GM18909 (cell line): ENCODE measurements at regions not wholly inside any gene's neighbourhood (a gene's known extent, or its start where the extent isn't known, plus 50 kb on each side); places are given as distances from the start of the nearest gene placed in this dataset.
"Not testable (repeated sequence)": the region's sequence is repeated elsewhere in the genome, so short reads cannot be mapped to it uniquely, and the experiment has no call there.

Experiments
- ATAC-seq: cut with Tn5 transposase; IDR thresholded peaks from one replicate; pipeline ENCODE4 v1.9.1; 2021; ENCODE audit warnings: mild to moderate bottlenecking; ENCODE audit not compliant: unreplicated experiment, poor library complexity

DNA sequence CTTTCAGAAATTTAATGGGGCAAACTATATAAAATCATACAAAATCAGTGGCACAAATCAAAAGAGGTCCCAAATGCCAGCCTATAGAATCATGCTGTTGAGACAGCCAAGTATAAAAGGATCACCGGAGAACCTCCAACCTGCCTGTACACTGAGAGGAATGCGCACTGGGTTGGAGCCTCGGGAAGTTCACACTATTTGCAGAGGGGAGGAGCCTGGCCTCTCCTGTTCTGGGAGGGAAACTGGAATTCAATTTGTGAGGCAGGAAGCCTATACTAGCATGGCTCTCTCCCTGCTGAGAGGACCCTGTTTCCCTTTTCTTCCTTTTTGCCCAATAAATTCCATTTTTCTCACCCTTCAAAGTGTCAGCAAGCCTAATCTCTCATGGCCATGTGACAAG lies 406.0 kb downstream of the HINT1 start:
- ATAC-seq: no peak

GRCh38 chr5:130747556-130747955 lies 417.5 kb downstream of the HINT1 start:
- ATAC-seq: no peak

DNA sequence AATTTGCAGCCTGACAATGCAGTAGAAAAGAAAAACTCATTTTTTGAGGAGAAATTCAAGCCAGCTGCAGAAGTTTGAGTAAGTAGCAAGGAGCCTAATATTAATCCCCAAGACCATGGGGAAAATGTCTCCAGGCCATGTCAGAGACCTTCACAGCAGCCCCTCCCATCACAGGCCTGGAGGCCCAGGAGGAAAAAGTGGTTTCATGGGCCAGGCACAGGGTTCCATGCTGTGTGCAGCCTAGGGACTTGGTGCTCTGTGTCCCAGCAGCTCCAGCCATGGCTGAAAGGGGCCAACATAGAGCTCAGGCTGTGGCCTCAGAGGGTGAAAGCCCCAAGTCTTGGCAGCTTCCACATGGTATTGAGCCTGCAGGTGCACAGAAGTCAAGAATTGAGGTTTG lies 418.4 kb downstream of the HINT1 start:
- not testable (repeated sequence) for ATAC-seq

GRCh38 chr5:130743092-130743491 lies 422.0 kb downstream of the HINT1 start:
- no peak for ATAC-seq

GRCh38 chr5:130740047-130740569 lies 424.9 kb downstream of the HINT1 start:
- ATAC-seq: no peak

- no peak for ATAC-seq
Measured at GRCh38 chr5:130731839-130732238, 433.2 kb downstream of the HINT1 start.

GRCh38 chr5:130729541-130729940 lies 435.5 kb downstream of the HINT1 start:
- ATAC-seq: no peak

- ATAC-seq: no peak
Measured at GRCh38 chr5:130727830-130728229, 437.2 kb downstream of the HINT1 start.

- ATAC-seq: no peak
Measured at GRCh38 chr5:130724658-130725057, 440.4 kb downstream of the HINT1 start.

GRCh38 chr5:130720355-130720754 lies 444.7 kb downstream of the HINT1 start:
- no peak for ATAC-seq

DNA sequence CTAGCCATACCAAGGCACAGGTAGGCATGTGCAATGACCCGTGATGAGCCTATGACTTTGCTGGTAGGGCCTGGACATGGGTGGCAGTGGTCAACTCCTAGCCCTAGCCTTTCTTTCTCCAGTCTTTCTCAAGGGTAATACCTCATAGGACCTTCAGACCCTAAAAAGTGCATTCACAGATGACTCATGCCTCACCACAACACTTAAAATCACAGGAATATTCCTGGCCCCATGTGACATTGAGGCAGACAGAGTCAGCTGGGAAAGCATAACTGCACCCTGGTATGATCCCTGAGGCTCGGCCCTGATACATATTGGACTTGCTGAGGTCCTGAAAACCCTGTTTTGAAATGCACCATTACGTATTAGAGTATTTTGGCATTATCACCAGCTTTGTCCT lies 449.5 kb downstream of the HINT1 start:
- ATAC-seq: no peak

DNA sequence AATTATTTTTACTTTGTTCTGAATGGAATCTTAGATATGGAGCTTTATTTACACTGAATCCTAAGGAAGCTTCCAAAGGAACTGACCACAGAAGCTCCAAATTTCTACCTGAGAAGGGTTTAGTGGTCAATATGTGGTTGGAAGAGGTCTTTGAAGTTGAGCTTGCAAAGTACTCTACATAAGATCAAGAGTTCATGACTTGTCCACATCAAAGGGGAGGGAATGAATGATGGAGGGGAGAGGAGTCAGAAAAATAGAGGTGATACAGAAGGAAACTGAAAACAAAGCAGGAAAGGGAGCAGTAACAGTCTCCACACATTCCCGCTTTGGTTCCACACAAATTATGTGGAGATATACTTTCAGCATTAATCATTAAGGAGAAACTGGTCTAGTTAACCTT lies 450.9 kb downstream of the HINT1 start:
- ATAC-seq: no peak

GRCh38 chr5:130712324-130712723 lies 452.7 kb downstream of the HINT1 start:
- no peak for ATAC-seq

DNA sequence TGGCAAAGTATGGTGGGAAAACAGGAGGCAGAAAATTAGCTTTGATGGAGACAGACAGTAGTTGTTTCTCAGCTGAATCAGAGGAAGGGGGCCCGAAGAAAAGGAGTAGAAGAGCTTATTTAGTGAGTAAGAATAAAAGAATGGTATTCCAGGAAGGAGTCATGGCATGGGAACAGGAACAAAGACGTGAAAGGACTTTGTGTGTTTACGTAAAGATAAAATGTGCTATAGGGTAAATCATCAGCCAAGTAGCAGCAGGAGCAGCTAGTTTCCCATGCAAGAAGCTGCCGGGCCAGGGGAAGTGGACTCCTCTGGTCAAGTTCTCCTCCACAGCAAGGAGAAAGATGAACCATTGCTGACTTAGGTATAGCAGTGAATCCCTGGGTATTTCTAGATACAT lies 454.5 kb downstream of the HINT1 start:
- ATAC-seq: no peak

GRCh38 chr5:130708754-130709153 lies 456.3 kb downstream of the HINT1 start:
- ATAC-seq: no peak

- no peak for ATAC-seq
Measured at GRCh38 chr5:130706696-130707095, 458.4 kb downstream of the HINT1 start.

- ATAC-seq: no peak
Measured at GRCh38 chr5:130705368-130705767, 459.7 kb downstream of the HINT1 start.

DNA sequence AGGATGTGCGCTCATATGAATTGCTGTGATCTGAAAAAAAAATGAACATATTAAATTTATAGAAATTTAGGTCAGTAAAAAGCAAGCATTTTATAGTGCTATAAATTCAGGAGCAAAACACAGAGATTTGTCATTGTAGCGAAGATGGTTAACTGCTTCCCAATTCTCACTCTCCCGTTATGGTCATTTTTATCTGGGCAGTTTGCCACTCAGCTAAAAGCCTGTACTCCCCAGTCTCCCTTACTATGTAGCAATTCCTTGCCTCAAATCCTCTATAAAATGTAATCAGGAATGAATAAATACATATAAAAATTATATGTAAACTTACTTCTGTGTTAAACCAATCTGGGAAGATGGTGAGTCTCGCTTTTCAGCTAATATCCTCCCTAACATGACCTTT lies 471.5 kb downstream of the HINT1 start:
- no peak for ATAC-seq

DNA sequence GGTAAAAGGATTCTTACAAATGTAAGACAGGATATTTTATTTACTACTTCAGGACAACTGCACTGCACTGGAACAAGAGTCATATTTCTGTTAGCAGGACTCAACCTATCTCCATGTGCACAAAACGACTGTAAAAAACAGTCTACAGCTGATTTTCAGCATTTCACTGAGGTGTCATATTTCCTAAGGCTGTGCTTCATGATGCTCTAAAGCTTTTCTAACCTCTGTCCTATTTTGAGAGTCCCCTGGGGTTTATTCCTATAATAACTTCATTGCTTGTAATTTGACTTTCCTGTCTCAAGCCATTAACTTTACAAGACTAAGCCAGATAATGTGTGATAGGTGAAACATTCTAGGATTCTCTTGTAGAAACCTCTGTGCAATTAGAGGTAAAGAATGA lies 472.3 kb downstream of the HINT1 start:
- ATAC-seq: no peak

- no peak for ATAC-seq
Measured at GRCh38 chr5:130689831-130690230, 475.2 kb downstream of the HINT1 start.

DNA sequence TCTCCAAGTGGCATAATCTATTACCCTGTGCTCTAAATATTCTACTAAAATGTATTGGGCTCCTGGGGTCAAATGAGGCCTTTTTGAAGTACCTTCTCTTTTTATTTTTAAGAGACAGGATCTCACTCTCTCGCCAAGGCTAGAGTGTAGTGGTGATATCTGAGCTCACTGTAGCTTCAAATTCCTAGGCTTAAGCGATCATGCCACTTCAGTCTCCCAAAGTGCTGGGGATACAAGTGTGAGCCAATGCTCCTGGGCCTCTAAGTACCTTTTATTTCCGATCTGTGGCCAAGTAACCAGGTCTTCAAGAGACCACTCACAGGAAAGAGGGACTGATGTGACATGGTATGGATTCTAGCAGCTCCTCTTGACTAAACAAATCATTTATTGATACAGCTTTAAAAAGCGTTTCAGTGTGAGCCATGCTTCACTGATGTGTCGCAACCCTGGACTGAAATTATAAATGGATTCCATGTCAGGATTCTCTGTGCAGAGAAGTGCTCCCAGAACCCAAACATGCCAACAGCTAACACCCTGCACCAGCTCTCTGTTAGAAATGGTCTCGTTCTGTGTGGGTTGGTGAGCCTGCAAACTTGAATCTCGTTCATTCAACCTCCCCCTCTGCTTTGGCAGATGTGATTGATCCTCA lies 477.8 kb downstream of the HINT1 start:
- no peak for ATAC-seq

GRCh38 chr5:130678637-130679036 lies 486.4 kb downstream of the HINT1 start:
- no peak for ATAC-seq

GRCh38 chr5:130666462-130666861 lies 498.6 kb downstream of the HINT1 start:
- ATAC-seq: no peak
